ENCODE measurements at regions not wholly inside any gene's neighbourhood (a gene's known extent, or its start where the extent isn't known, plus 50 kb on each side); places are given as distances from the start of the nearest gene placed in this dataset.
A peak's percentile ranks its signal among the peaks of the same experiment; 100 is the strongest.

- DNase-seq (no peak), ATAC-seq (no peak)
- Histone ChIP-seq H3K36me3 (no peaks in the 10 kb centered on the region), H3K27me3 (no peaks in the 10 kb centered on the region), H3K4me3 (no peak overlapping the region), H3K4me1 (no peaks in the 10 kb centered on the region), H3K9me3 (no peaks in the 10 kb centered on the region), H3K27ac (no peak overlapping the region)
- no peak for TF ChIP-seq CTCF (IDR thresholded peaks at IDR 0.05)
- intact Hi-C loops (cut with DNase I) = no loop called here
Observed at GRCh38 chr20:11366660-11367059, 551.0 kb upstream of the BTBD3 start.

GRCh38 chr20:11368499-11368898 is 549.2 kb upstream of the BTBD3 start:
- Histone ChIP-seq H3K4me3 (no peak overlapping the region), H3K36me3 (no peaks in the 10 kb centered on the region), H3K4me1 (no peaks in the 10 kb centered on the region), H3K9me3 (no peaks in the 10 kb centered on the region), H3K27ac (no peak overlapping the region), H3K27me3 (no peaks in the 10 kb centered on the region)
- intact Hi-C loops (cut with DNase I) = no loop called here
- no peak for TF ChIP-seq CTCF (IDR thresholded peaks at IDR 0.05)
- no peak for DNase-seq
- peak; percentile 45 for ATAC-seq

- DNase-seq (no peak), ATAC-seq (no peak)
- no peaks in the 10 kb centered on the region for H3K4me1 ChIP-seq
- H3K27me3 ChIP-seq = no peaks in the 10 kb centered on the region
- no peaks in the 10 kb centered on the region for H3K36me3 ChIP-seq
- H3K4me3 ChIP-seq = no peak overlapping the region
- intact Hi-C loops (cut with DNase I) = no loop called here
- no peak overlapping the region for H3K27ac ChIP-seq
- no peak for TF ChIP-seq CTCF (IDR thresholded peaks at IDR 0.05)
- no peaks in the 10 kb centered on the region for H3K9me3 ChIP-seq
Observed at GRCh38 chr20:11368965-11369711, 548.6 kb upstream of the BTBD3 start.

DNA sequence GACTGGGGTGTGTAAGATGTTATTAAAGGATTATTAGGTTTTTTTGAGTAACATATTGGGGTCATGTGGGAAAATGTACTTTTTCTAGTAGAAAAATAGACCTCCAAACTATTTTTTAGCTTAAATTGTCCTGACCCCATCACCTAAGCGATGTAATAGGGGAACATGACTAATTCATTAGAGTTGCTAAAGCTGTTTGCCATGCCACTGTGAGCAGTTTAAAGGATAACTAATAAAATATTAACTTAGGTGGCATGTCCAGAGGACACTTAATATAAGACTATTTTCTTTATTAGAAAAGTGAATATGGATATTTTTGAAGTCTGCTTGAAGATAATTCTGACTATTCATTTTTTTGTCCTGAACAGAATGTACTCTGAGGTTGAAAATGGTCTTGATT is 545.9 kb upstream of the BTBD3 start:
- ATAC-seq (no peak), DNase-seq (no peak)
- H3K27me3 ChIP-seq = no peaks in the 10 kb centered on the region
- intact Hi-C loops (cut with DNase I) = no loop called here
- H3K36me3 ChIP-seq = no peaks in the 10 kb centered on the region
- no peak for TF ChIP-seq CTCF (IDR thresholded peaks at IDR 0.05)
- H3K4me1 ChIP-seq = no peaks in the 10 kb centered on the region
- no peak overlapping the region for H3K27ac ChIP-seq
- no peaks in the 10 kb centered on the region for H3K9me3 ChIP-seq
- H3K4me3 ChIP-seq = no peak overlapping the region

DNA sequence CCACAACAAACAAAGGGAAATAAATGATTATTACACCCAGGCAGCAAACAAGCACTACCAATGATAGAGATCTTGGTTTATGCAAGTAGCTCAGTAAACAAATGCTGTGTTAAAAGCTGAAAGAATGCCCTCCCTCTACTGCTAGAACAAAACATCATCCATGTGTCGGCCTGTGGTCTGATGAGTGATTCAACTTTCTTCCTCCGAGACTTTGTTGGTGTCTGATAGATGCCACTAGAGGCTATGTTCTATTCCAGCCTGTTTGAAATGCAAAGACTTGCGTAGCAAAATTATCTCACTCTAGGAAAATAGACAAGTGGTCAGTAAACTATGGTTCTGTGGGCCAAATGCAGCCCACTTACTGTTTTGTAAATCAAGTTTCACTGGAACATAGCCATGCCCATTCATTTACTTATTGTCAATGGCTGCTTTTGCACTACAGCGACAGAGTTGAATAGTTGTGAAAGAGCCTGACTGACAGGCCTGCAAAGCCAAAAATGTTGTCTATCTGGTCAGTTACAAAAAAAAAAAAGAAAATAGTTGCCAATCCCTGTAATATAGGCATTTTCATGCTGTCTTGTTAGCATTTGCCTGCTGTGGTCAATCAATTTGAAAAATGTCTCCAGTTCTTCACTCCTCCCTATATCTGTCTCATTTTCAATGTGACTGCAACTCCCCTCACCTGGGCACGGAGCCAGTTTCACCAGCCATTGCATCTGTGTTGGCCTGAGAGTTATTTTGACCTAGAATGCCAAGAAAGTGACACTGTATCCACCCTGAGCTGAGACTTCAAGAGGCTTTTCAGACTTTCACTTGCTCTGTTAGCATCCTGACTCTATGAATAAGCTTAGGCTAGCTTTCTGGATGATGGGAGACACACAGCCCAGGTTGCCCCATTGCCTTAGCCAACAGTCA is 544.6 kb upstream of the BTBD3 start:
- no peaks in the 10 kb centered on the region for H3K27me3 ChIP-seq
- DNase-seq (no peak), ATAC-seq (no peak)
- no peaks in the 10 kb centered on the region for H3K36me3 ChIP-seq
- H3K4me1 ChIP-seq = no peaks in the 10 kb centered on the region
- no peak overlapping the region for H3K4me3 ChIP-seq
- H3K9me3 ChIP-seq = no peaks in the 10 kb centered on the region
- no peak overlapping the region for H3K27ac ChIP-seq
- no peak for TF ChIP-seq CTCF (IDR thresholded peaks at IDR 0.05)
- intact Hi-C loops (cut with DNase I) = no loop called here
